GM12878 (cell line): ENCODE measurements at regions not wholly inside any gene's neighbourhood (a gene's known extent, or its start where the extent isn't known, plus 50 kb on each side); places are given as distances from the start of the nearest gene placed in this dataset.

Source experiments
- ATAC-seq: fragments of 200-7000 bp; cut with Tn5 transposase; 3 replicates; pipeline ENCODE4 v1.9.1; 2020; ENCODE audit warnings: mild to moderate bottlenecking, moderate library complexity
- BruUV-seq: library from RNA; stranded (reverse); fragments of 400-500 nt; replicated peaks from 2 replicates; lab custom pipeline; 2021; lab: Mats Ljungman, UMichigan
- CTCF ChIA-PET: fragments of 300-600 bp; sonication (Branson Sonifier 250); formaldehyde crosslinking; extraction: SDS; loops from one replicate; lab custom pipeline; 2021; ENCODE audit warnings: inconsistent platforms; lab: Yijun Ruan, JAX
- POLR2A ChIA-PET: fragments of 350-600 bp; formaldehyde crosslinking; extraction: SDS; loops from one replicate; lab custom pipeline; 2021; ENCODE audit warnings: inconsistent platforms; lab: Charles Lee
- RAD21 ChIA-PET: fragments of 300-600 bp; sonication (Branson Sonifier 250); formaldehyde crosslinking; loops from one replicate; lab custom pipeline; 2023; ENCODE audit warnings: antibody characterized with exemption; ENCODE audit not compliant: unreplicated experiment; lab: Charles Lee
- SMC1A ChIA-PET: fragments of 300-600 bp; sonication (Branson Sonifier 250); formaldehyde crosslinking; loops from one replicate; lab custom pipeline; 2023; ENCODE audit not compliant: unreplicated experiment, uncharacterized antibody; lab: Charles Lee
- DNase-seq: peaks from one replicate; pipeline ENCODE4 v3.0.0-alpha.2; 2011; ENCODE audit warnings: low read depth, low spot score
- FAIRE-seq: peaks from 3 replicates; lab custom pipeline; 2011; peaks lifted over from hg19 to GRCh38; lab: Jason Lieb, UNC
- H2AFZ ChIP-seq: 2 replicates; pipeline ENCODE4 v1.6.0; 2011; ENCODE audit warnings: low read depth, low read length, control low read depth; ENCODE audit not compliant: control insufficient read depth
- H3K27ac ChIP-seq: 2 replicates; pipeline ENCODE4 v1.5.1; 2011; ENCODE audit warnings: control low read depth; ENCODE audit not compliant: control insufficient read depth, insufficient read depth
- H3K27me3 ChIP-seq, 2 experiments: replicated peaks in 1 of 2; 2 replicates each; pipeline versions ENCODE4 v1.6.0 to v1.6.1; 2011; ENCODE audit warnings: low read length in 1 of 2; ENCODE audit not compliant: control insufficient read depth in 2 of 2, insufficient read depth in 2 of 2
- H3K36me3 ChIP-seq, 2 experiments: 2 replicates each; pipeline ENCODE4 v1.5.1; 2011; ENCODE audit warnings: low read length in 1 of 2; ENCODE audit not compliant: control insufficient read depth in 2 of 2, insufficient read depth in 2 of 2
- H3K4me1 ChIP-seq: 2 replicates; pipeline ENCODE4 v1.6.1; 2011; ENCODE audit warnings: mild to moderate bottlenecking, low read length, moderate library complexity, mixed read lengths; ENCODE audit not compliant: control insufficient read depth, insufficient read depth
- H3K4me2 ChIP-seq: 2 replicates; pipeline ENCODE4 v1.6.0; 2011; ENCODE audit warnings: control low read depth; ENCODE audit not compliant: control insufficient read depth, insufficient read depth
- H3K4me3 ChIP-seq: fragments of 200-600 bp; sonication (generic); 2 replicates; pipeline ENCODE4 v1.5.1; 2016
- H3K79me2 ChIP-seq: 2 replicates; pipeline ENCODE4 v1.6.0; 2011; ENCODE audit warnings: low read length; ENCODE audit not compliant: control insufficient read depth, insufficient read depth
- H3K9ac ChIP-seq: 2 replicates; pipeline ENCODE4 v1.8.0; 2011; ENCODE audit warnings: low read length, control low read depth, mixed read lengths; ENCODE audit not compliant: control insufficient read depth, insufficient read depth
- H3K9me3 ChIP-seq: replicated peaks from 3 replicates; pipeline ENCODE4 v1.5.1; 2011; ENCODE audit warnings: mild to moderate bottlenecking, low read length; ENCODE audit not compliant: control insufficient read depth, insufficient read depth
- H4K20me1 ChIP-seq: 2 replicates; pipeline ENCODE4 v1.6.0; 2011; ENCODE audit not compliant: control insufficient read depth, insufficient read depth
- GABPA ChIP-seq: IDR thresholded peaks from 2 replicates; pipeline ENCODE4 v1.6.1; 2014; ENCODE audit warnings: antibody characterized with exemption, low read depth, mild to moderate bottlenecking, inconsistent platforms
- IKZF1 ChIP-seq: fragments of 450-650 bp; conservative IDR thresholded peaks from 2 replicates; pipeline ENCODE4 v1.6.1; 2017; ENCODE audit warnings: antibody characterized with exemption, mild to moderate bottlenecking
- JUNB ChIP-seq: IDR thresholded peaks from 2 replicates; pipeline ENCODE4 v1.6.1; 2016; ENCODE audit warnings: antibody characterized with exemption, mild to moderate bottlenecking
- POU2F2 ChIP-seq: IDR thresholded peaks from 3 replicates; pipeline ENCODE4 v1.6.1; 2011; ENCODE audit warnings: low read depth, mild to moderate bottlenecking, low read length, borderline replicate concordance
- SREBF2 ChIP-seq: IDR thresholded peaks from 2 replicates; pipeline ENCODE4 v1.6.1; 2012; ENCODE audit warnings: mild to moderate bottlenecking, low read length
- TARDBP ChIP-seq: IDR thresholded peaks from 2 replicates; pipeline ENCODE4 v1.6.1; 2016; ENCODE audit warnings: borderline replicate concordance
- WGBS: methylation state at CpG from one replicate; pipeline ENCODE4 v1.1.6; 2016; ENCODE audit warnings: low lambda C conversion rate; ENCODE audit not compliant: insufficient replicate concordance, insufficient coverage; ENCODE audit errors: missing lambda C conversion rate; 5-methylcytosine and 5-hydroxymethylcytosine counted together
- in situ Hi-C: fragments of 300-500 bp; cut with MboI; formaldehyde crosslinking; loops from 9 replicates; pipeline ENCODE4 v1.14.3; 2018; ENCODE audit warnings: mixed read lengths
- intact Hi-C: fragments of 100-400 bp; cut with micrococcal nuclease; formaldehyde crosslinking; loops from one replicate; pipeline ENCODE4 v1.14.2; 2022; ENCODE audit not compliant: unreplicated experiment

DNA sequence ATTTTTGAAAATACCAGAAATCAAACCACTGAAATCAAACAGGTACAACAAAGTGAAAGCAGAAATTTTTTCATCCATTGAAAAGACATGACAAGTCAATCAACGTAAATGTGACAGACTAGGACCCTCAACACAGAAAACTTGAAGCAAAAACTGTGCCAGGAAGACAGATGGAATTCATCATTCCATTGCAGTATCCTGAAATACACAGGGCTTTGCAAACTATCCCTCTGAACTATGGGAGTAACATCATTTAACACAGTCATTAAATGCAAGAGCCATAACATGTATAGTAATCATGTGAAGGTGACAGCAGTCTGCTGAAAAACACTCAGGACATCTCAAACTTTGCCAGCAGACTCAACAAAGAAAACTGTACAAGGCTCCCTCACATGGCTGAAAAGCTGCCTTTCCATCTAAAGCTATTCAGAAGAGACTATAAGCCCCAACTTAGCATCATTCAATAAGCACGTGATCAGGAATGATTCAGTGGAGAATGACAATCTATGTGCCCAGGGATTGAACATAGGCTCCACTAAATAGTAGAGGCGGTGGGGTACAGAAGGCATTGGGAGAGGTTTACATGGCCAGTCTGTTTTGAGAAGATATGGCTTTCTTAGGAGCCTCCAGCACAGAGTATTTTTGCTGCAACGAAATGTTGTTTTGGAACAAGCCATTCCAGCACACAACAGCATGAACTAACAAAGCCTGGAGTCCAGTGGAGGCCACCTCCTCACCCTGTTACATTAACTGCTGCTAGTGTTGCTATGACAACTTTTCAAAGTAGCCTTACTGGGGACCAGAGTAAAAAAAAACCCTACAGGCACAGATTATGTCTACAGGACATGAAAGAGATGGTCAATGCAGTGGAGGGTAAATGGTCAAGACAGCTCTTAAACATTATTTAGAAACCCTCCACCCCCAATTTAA is 274.5 kb upstream of the NOCT start:
- Histone ChIP-seq H3K4me1 (no peaks in the 10 kb centered on the region), H3K36me3 (no peaks in the 10 kb centered on the region), H3K27ac (no peak overlapping the region), H3K9me3 (no peaks in the 10 kb centered on the region), H3K4me3 (no peak overlapping the region), H2AFZ (no peak overlapping the region), H3K4me2 (no peak overlapping the region), H3K79me2 (no peaks in the 10 kb centered on the region), H3K9ac (no peak overlapping the region), H4K20me1 (no peaks in the 10 kb centered on the region), H3K27me3 (no peaks in the 10 kb centered on the region; a peak in 1 of 4 replicates)
- POLR2A ChIA-PET: no interaction called here
- in situ Hi-C loops: no loop called here
- 5% methylated on average over 4 of the region's 4 CpGs for WGBS
- SMC1A ChIA-PET: no interaction called here
- intact Hi-C loops: no loop called here
- TF ChIP-seq JUNB (no peak), GABPA (no peak), POU2F2 (no peak), TARDBP (no peak)
- CTCF ChIA-PET: no interaction called here
- no TSS peak for BruUV-seq
- ATAC-seq (no peak), FAIRE-seq (no peak), DNase-seq (no peak)
- RAD21 ChIA-PET: no interaction called here

DNA sequence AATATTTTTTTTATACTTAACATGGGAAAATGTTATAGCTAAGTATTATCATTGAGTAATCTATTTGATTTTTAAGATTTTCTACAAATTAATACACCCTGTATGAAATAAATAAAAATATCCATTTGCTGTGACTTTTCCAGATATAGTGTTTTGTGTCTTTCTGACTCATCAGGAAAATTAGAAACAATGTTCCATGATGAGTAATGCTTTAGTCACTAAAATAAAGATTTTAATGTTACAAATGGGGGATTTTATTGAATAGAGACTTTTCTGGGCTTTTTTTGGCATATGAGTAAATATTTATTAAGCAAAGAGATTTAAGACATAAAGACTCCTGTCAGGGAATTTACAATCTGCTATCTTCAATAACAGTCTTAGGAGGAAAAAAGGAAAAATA is 279.2 kb upstream of the NOCT start:
- in situ Hi-C loops: no loop called here
- intact Hi-C loops: no loop called here
- ChIA-PET POLR2A (no interaction called here), RAD21 (no interaction called here), SMC1A (no interaction called here), CTCF (interaction anchor here (1.4 kb wide), 1 partner anchor 11 kb away, joined by 3 read pairs; no protein-coding TSS in a partner anchor)
- DNase-seq (no peak), FAIRE-seq (no peak), ATAC-seq (no peak)
- Histone ChIP-seq H3K27ac (no peak overlapping the region), H4K20me1 (no peaks in the 10 kb centered on the region), H3K79me2 (no peaks in the 10 kb centered on the region), H3K4me3 (no peak overlapping the region), H2AFZ (no peak overlapping the region), H3K36me3 (no peaks in the 10 kb centered on the region), H3K4me1 (no peaks in the 10 kb centered on the region), H3K4me2 (no peak overlapping the region), H3K9ac (no peak overlapping the region), H3K27me3 (no peaks in the 10 kb centered on the region; a peak in 1 of 4 replicates), H3K9me3 (no peaks in the 10 kb centered on the region)
- TF ChIP-seq SREBF2: no peak
- TF ChIP-seq IKZF1: no peak
- BruUV-seq: no TSS peak
